HEK293 (cell line): ENCODE measurements at regions not wholly inside any gene's neighbourhood (a gene's known extent, or its start where the extent isn't known, plus 50 kb on each side); places are given as distances from the start of the nearest gene placed in this dataset.

ENCODE experiments used
- CTCF ChIA-PET: fragments of 350-600 bp; formaldehyde crosslinking; extraction: SDS; loops from one replicate; lab custom pipeline; 2021; ENCODE audit warnings: antibody characterized with exemption; lab: Yijun Ruan, JAX
- POLR2A ChIA-PET: fragments of 300-600 bp; formaldehyde crosslinking; extraction: SDS; loops from one replicate; lab custom pipeline; 2020; ENCODE audit warnings: antibody characterized with exemption, inconsistent platforms; lab: Yijun Ruan, JAX
- H3K27ac ChIP-seq: fragments of 200-500 bp; sonication (Bioruptor generic); 2 replicates; pipeline ENCODE4 v1.5.1; 2014; ENCODE audit warnings: low read depth, low read length, control low read depth, inconsistent platforms; ENCODE audit errors: extremely low read depth
- H3K36me3 ChIP-seq, 2 experiments: fragments of 200-500 bp in 1 of 2; sonication (Bioruptor generic) in 1 of 2; 1 replicate in 1 of 2; 2 replicates in 1 of 2; pipeline ENCODE4 v1.5.1; 2014 to 2017; ENCODE audit warnings: inconsistent platforms in 2 of 2, low read length in 2 of 2; ENCODE audit not compliant: control insufficient read depth in 2 of 2, insufficient read depth in 1 of 2
- H3K4me1 ChIP-seq: fragments of 200-500 bp; sonication (Bioruptor generic); 2 replicates; pipeline ENCODE4 v1.5.1; 2014; ENCODE audit warnings: mild to moderate bottlenecking, low read length, inconsistent platforms; ENCODE audit not compliant: control insufficient read depth, insufficient read depth
- H3K4me3 ChIP-seq: 2 replicates; pipeline ENCODE4 v1.5.1; 2011; ENCODE audit warnings: low read depth, mild to moderate bottlenecking, control low read depth, low read length, moderate library complexity
- H3K9me3 ChIP-seq: fragments of 200-500 bp; sonication (Bioruptor generic); 2 replicates; pipeline ENCODE4 v1.5.1; 2014; ENCODE audit warnings: low read depth, low read length, inconsistent platforms; ENCODE audit not compliant: control insufficient read depth, insufficient read depth
- GLI2 ChIP-seq: fragments of 450-650 bp; formaldehyde crosslinking; IDR thresholded peaks from 2 replicates; pipeline ENCODE4; 2017; ENCODE audit warnings: missing biosample characterization, missing genetic modification characterization, low read depth, borderline replicate concordance
- HOXD13 ChIP-seq: sonication (generic); formaldehyde crosslinking; IDR thresholded peaks from 2 replicates; pipeline ENCODE4 v1.8.0; 2022; ENCODE audit warnings: missing genetic modification reagents, borderline replicate concordance
- KLF9 ChIP-seq: fragments of 450-650 bp; formaldehyde crosslinking; IDR thresholded peaks from 2 replicates; pipeline ENCODE4 v1.5.1; 2016; ENCODE audit warnings: missing biosample characterization, missing genetic modification characterization, low read depth
- SP3 ChIP-seq: fragments of 450-650 bp; formaldehyde crosslinking; IDR thresholded peaks from 2 replicates; pipeline ENCODE4 v1.5.1; 2016; ENCODE audit warnings: missing biosample characterization, missing genetic modification characterization
- SP7 ChIP-seq: fragments of 450-650 bp; formaldehyde crosslinking; IDR thresholded peaks from 2 replicates; pipeline ENCODE4 v1.5.1; 2016; ENCODE audit warnings: missing biosample characterization, missing genetic modification characterization
- ZBTB10 ChIP-seq: fragments of 450-650 bp; formaldehyde crosslinking; IDR thresholded peaks from 2 replicates; pipeline ENCODE4 v1.5.1; 2016; ENCODE audit warnings: missing biosample characterization, missing genetic modification characterization
- ZBTB21 ChIP-seq: fragments of 450-650 bp; formaldehyde crosslinking; IDR thresholded peaks from 2 replicates; pipeline ENCODE4 v1.5.1; 2017; ENCODE audit warnings: missing biosample characterization, missing genetic modification characterization
- ZBTB7A ChIP-seq: fragments of 450-650 bp; formaldehyde crosslinking; IDR thresholded peaks from 2 replicates; pipeline ENCODE4 v1.5.1; 2016; ENCODE audit warnings: low read depth, missing biosample characterization, missing genetic modification characterization
- ZFP37 ChIP-seq: fragments of 450-650 bp; formaldehyde crosslinking; IDR thresholded peaks from 2 replicates; pipeline ENCODE4 v1.5.1; 2016; ENCODE audit warnings: missing biosample characterization, missing genetic modification characterization
- ZNF121 ChIP-seq: fragments of 450-650 bp; formaldehyde crosslinking; IDR thresholded peaks from 2 replicates; pipeline ENCODE4 v1.5.1; 2016; ENCODE audit warnings: missing biosample characterization, missing genetic modification characterization
- ZNF155 ChIP-seq: fragments of 450-650 bp; formaldehyde crosslinking; IDR thresholded peaks from 2 replicates; pipeline ENCODE4 v1.5.1; 2016; ENCODE audit warnings: missing biosample characterization, missing genetic modification characterization
- ZNF335 ChIP-seq: fragments of 450-650 bp; formaldehyde crosslinking; conservative IDR thresholded peaks from 2 replicates; pipeline ENCODE4 v1.5.1; 2016; ENCODE audit warnings: missing biosample characterization, missing genetic modification characterization
- ZNF362 ChIP-seq: fragments of 450-650 bp; formaldehyde crosslinking; IDR thresholded peaks from 2 replicates; pipeline ENCODE4 v1.5.1; 2016; ENCODE audit warnings: missing biosample characterization, missing genetic modification characterization
- ZNF433 ChIP-seq: fragments of 450-650 bp; formaldehyde crosslinking; IDR thresholded peaks from 2 replicates; pipeline ENCODE4 v1.5.1; 2016; ENCODE audit warnings: missing biosample characterization, missing genetic modification characterization, low read depth
- ZNF621 ChIP-seq: fragments of 450-650 bp; formaldehyde crosslinking; IDR thresholded peaks from 2 replicates; pipeline ENCODE4 v1.5.1; 2017; ENCODE audit warnings: missing biosample characterization, missing genetic modification characterization
- ZNF626 ChIP-seq: fragments of 450-650 bp; sonication (Bioruptor Pico); formaldehyde crosslinking; IDR thresholded peaks from 2 replicates; pipeline ENCODE4 v1.5.1; 2018; ENCODE audit warnings: missing biosample characterization, missing genetic modification characterization, inconsistent platforms
- ZNF629 ChIP-seq: fragments of 450-650 bp; formaldehyde crosslinking; IDR thresholded peaks from 2 replicates; pipeline ENCODE4 v1.5.1; 2017; ENCODE audit warnings: missing biosample characterization, missing genetic modification characterization
- ZNF660 ChIP-seq: fragments of 450-650 bp; IDR thresholded peaks from 2 replicates; pipeline ENCODE4 v1.5.1; 2018; ENCODE audit warnings: missing biosample characterization, mild to moderate bottlenecking, missing genetic modification characterization
- ZNF664 ChIP-seq: fragments of 450-650 bp; formaldehyde crosslinking; IDR thresholded peaks from 2 replicates; pipeline ENCODE4 v1.5.1; 2016; ENCODE audit warnings: missing biosample characterization, missing genetic modification characterization
- ZNF670 ChIP-seq: fragments of 450-650 bp; formaldehyde crosslinking; IDR thresholded peaks from 2 replicates; pipeline ENCODE4 v1.5.1; 2016; ENCODE audit warnings: missing biosample characterization, missing genetic modification characterization, low read depth
- ZNF830 ChIP-seq: fragments of 450-650 bp; IDR thresholded peaks from 2 replicates; pipeline ENCODE4 v1.5.0; 2018; ENCODE audit warnings: missing biosample characterization, missing genetic modification characterization, low read depth, mild to moderate bottlenecking, moderate library complexity
- ZSCAN23 ChIP-seq: fragments of 450-650 bp; formaldehyde crosslinking; IDR thresholded peaks from 2 replicates; pipeline ENCODE4 v1.5.1; 2016; ENCODE audit warnings: missing biosample characterization, missing genetic modification characterization
- TF ChIP-seq, protein P1 (sequence below): fragments of 450-650 bp; formaldehyde crosslinking; IDR thresholded peaks from 2 replicates; pipeline ENCODE4 v1.5.1; 2017; ENCODE audit warnings: missing biosample characterization, missing genetic modification characterization
- TF ChIP-seq, protein P2 (sequence below): fragments of 450-650 bp; formaldehyde crosslinking; IDR thresholded peaks from 2 replicates; pipeline ENCODE4 v1.5.1; 2016; ENCODE audit warnings: missing biosample characterization, missing genetic modification characterization
- TF ChIP-seq, protein P3 (sequence below): fragments of 450-650 bp; formaldehyde crosslinking; IDR thresholded peaks from 2 replicates; pipeline ENCODE4; 2016; ENCODE audit warnings: missing biosample characterization, missing genetic modification characterization

DNA sequence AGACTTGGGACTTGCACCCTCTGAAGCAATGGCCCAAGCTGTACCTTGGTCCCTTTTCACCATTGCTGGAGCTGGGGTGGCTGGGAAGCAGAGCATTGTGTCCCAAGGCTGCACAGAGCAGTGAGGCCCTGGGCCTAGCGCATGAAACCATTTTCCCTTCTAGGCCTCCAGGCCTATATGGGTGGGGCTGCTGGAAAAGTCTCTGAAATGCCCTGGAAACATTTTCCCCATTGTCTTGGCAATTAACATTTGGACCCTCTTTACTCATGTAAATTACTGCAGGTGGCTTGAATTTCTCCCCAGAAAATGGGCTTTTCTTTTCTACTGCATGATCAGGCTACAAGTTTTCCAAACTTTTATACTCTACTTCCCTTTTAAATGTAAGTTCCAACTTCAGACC is 510.5 kb downstream of the SLITRK6 start:
- CTCF ChIA-PET: no interaction called here
- no peaks in the 10 kb centered on the region for H3K36me3 ChIP-seq
- H3K27ac ChIP-seq: no peak overlapping the region

DNA sequence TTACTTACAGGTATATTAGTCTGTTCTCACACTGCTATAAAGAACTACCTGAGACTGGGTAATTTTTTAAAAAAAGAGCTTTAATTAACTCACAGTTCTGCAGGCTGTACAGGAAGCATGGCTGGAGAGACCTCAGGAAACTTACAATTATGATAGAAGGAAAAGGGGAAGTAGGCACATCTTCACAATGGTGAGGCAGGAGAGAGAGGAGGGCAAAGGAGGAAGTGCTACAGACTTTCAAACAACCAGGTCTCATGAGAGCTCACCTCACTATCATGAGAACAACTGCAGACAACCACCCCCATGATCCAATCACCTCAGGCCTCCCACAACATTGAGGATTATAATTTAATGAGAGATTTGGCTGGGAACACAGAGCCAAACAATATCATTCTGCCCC is 511.7 kb downstream of the SLITRK6 start:
- ChIA-PET CTCF (no interaction called here), POLR2A (no interaction called here)
- no peak overlapping the region for H3K27ac ChIP-seq
- H3K4me1 ChIP-seq: no peaks in the 10 kb centered on the region
- no peaks in the 10 kb centered on the region for H3K9me3 ChIP-seq
- no peaks in the 10 kb centered on the region for H3K36me3 ChIP-seq
- no peak for TF ChIP-seq ZBTB10
- no peak for TF ChIP-seq ZNF362 (tag by site-specific recombination)
- TF ChIP-seq ZNF433: no peak
- TF ChIP-seq ZNF670: no peak
- no peak for TF ChIP-seq HOXD13 (CRISPR knock-in tag)
- TF ChIP-seq ZNF335 (tag by site-specific recombination): no peak
- TF ChIP-seq ZBTB7A (tag by site-specific recombination): no peak
- no peak for TF ChIP-seq SP7
- TF ChIP-seq, protein P1, sequence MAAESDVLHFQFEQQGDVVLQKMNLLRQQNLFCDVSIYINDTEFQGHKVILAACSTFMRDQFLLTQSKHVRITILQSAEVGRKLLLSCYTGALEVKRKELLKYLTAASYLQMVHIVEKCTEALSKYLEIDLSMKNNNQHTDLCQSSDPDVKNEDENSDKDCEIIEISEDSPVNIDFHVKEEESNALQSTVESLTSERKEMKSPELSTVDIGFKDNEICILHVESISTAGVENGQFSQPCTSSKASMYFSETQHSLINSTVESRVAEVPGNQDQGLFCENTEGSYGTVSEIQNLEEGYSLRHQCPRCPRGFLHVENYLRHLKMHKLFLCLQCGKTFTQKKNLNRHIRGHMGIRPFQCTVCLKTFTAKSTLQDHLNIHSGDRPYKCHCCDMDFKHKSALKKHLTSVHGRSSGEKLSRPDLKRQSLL (tag by site-specific recombination): no peak
- TF ChIP-seq, protein P2, sequence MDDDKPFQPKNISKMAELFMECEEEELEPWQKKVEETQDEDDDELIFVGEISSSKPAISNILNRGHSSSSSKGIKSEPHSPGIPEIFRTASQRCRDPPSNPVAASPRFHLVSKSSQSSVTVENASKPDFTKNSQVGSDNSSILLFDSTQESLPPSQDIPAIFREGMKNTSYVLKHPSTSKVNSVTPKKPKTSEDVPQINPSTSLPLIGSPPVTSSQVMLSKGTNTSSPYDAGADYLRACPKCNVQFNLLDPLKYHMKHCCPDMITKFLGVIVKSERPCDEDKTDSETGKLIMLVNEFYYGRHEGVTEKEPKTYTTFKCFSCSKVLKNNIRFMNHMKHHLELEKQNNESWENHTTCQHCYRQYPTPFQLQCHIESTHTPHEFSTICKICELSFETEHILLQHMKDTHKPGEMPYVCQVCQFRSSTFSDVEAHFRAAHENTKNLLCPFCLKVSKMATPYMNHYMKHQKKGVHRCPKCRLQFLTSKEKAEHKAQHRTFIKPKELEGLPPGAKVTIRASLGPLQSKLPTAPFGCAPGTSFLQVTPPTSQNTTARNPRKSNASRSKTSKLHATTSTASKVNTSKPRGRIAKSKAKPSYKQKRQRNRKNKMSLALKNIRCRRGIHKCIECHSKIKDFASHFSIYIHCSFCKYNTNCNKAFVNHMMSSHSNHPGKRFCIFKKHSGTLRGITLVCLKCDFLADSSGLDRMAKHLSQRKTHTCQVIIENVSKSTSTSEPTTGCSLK (tag by site-specific recombination): no peak
- no peak for TF ChIP-seq ZFP37 (tag by site-specific recombination)
- TF ChIP-seq ZNF629: no peak
- no peak for TF ChIP-seq ZNF664 (tag by site-specific recombination)
- no peak for TF ChIP-seq ZBTB21 (tag by site-specific recombination)
- no peak for TF ChIP-seq ZSCAN23 (tag by site-specific recombination)
- no peak for TF ChIP-seq ZNF626 (tag by site-specific recombination)
- no peak for TF ChIP-seq SP3
- no peak for TF ChIP-seq ZNF155 (tag by site-specific recombination)
- no peak for TF ChIP-seq GLI2 (tag by site-specific recombination)
- TF ChIP-seq, all 188 proteins: peak for 0
- H3K4me3 ChIP-seq: no peak overlapping the region

More for the DNA sequence above, 510.5 kb downstream of the SLITRK6 start:
- no peaks in the 10 kb centered on the region for H3K4me1 ChIP-seq
- POLR2A ChIA-PET: no interaction called here
- H3K9me3 ChIP-seq: no peaks in the 10 kb centered on the region
- TF ChIP-seq ZNF660 (tag by site-specific recombination) (no peak), ZNF626 (tag by site-specific recombination) (no peak), KLF9 (tag by site-specific recombination) (no peak), ZNF121 (no peak), ZNF621 (no peak), ZNF830 (tag by site-specific recombination) (no peak)
- TF ChIP-seq, protein P3, sequence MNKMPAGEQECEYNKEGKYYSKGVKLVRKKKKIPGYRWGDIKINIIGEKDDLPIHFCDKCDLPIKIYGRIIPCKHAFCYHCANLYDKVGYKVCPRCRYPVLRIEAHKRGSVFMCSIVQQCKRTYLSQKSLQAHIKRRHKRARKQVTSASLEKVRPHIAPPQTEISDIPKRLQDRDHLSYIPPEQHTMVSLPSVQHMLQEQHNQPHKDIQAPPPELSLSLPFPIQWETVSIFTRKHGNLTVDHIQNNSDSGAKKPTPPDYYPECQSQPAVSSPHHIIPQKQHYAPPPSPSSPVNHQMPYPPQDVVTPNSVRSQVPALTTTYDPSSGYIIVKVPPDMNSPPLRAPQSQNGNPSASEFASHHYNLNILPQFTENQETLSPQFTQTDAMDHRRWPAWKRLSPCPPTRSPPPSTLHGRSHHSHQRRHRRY: no peak
- no peak overlapping the region for H3K4me3 ChIP-seq
